Spleen (tissue), 11 donors: ENCODE measurements at regions not wholly inside any gene's neighbourhood (a gene's known extent, or its start where the extent isn't known, plus 50 kb on each side); places are given as distances from the start of the nearest gene placed in this dataset.

ENCODE experiments used
- DNase-seq: peaks from one replicate; pipeline ENCODE4 v3.0.0-alpha.2; 2020
- H3K27ac ChIP-seq, 8 donors: fragments of 200-600 bp; sonication (generic) in 7 of 8; 1 replicate in 4 of 8; 2 replicates in 4 of 8; pipeline versions ENCODE4 v1.5.0 to v1.8.0; 2016 to 2021; ENCODE audit warnings: inconsistent platforms in 4 of 8, mild to moderate bottlenecking in 4 of 8, moderate library complexity in 1 of 8
- H3K27me3 ChIP-seq, 7 donors: fragments of 200-600 bp; sonication (generic) in 6 of 7; replicated peaks in 1 of 7; 1 replicate in 4 of 7; 2 replicates in 3 of 7; pipeline versions ENCODE4 v1.5.0 to v1.8.0; 2016 to 2021; ENCODE audit warnings: inconsistent platforms in 3 of 7, mild to moderate bottlenecking in 1 of 7
- H3K36me3 ChIP-seq, 6 donors: fragments of 200-600 bp; sonication (generic) in 5 of 6; 1 replicate in 4 of 6; 2 replicates in 2 of 6; pipeline versions ENCODE4 v1.5.0 to v1.8.0; 2016 to 2021; ENCODE audit warnings: inconsistent platforms in 2 of 6
- H3K4me1 ChIP-seq, 6 donors: fragments of 200-600 bp; sonication (generic) in 5 of 6; 1 replicate in 3 of 6; 2 replicates in 3 of 6; pipeline versions ENCODE4 v1.5.0 to v1.8.0; 2016 to 2021; ENCODE audit warnings: inconsistent platforms in 3 of 6
- H3K4me3 ChIP-seq, 8 donors: fragments of 200-600 bp; sonication (generic) in 7 of 8; 1 replicate in 4 of 8; 2 replicates in 4 of 8; pipeline versions ENCODE4 v1.5.0 to v1.8.0; 2016 to 2021; ENCODE audit warnings: inconsistent platforms in 4 of 8, mild to moderate bottlenecking in 4 of 8, moderate library complexity in 2 of 8
- H3K9me3 ChIP-seq, 8 donors: fragments of 200-600 bp; sonication (generic) in 7 of 8; 1 replicate in 4 of 8; 2 replicates in 4 of 8; pipeline versions ENCODE4 v1.5.0 to v1.8.0; 2016 to 2021; ENCODE audit warnings: inconsistent platforms in 4 of 8
- POLR2A ChIP-seq, 3 donors: fragments of 450-650 bp; IDR thresholded peaks; one replicate each; pipeline ENCODE4 v1.5.1; 2017; ENCODE audit warnings: antibody characterized with exemption in 3 of 3, mild to moderate bottlenecking in 1 of 3
- POLR2AphosphoS5 ChIP-seq, 3 donors: sonication (generic); formaldehyde crosslinking; IDR thresholded peaks; one replicate each; pipeline ENCODE4 v1.5.1; 2017; ENCODE audit warnings: antibody characterized with exemption in 3 of 3
- WGBS, 5 donors: extraction: QIAGEN DNeasy Blood & Tissue Kit in 3 of 5; methylation state at CpG; one replicate each; pipeline versions ENCODE4 v1.1.5 to v1.1.7; 2013 to 2018; 5-methylcytosine and 5-hydroxymethylcytosine counted together
- intact Hi-C: fragments of 100-400 bp; cut with DNase I; formaldehyde crosslinking; loops from one replicate; pipeline ENCODE4 v1.15.0; 2023; ENCODE audit warnings: low total_unique reads
- TF ChIP-seq, protein P1 (sequence below), 11 experiments: fragments of 200-600 bp in 7 of 11; fragments of 450-650 bp in 4 of 11; sonication (generic) in 4 of 11; IDR thresholded peaks in 8 of 11; conservative IDR thresholded peaks in 3 of 11; 1 replicate in 7 of 11; 2 replicates in 4 of 11; pipeline versions ENCODE4 v1.4.0 to v1.8.0; 2016 to 2021; ENCODE audit warnings: antibody characterized with exemption in 11 of 11, inconsistent platforms in 4 of 11, mild to moderate bottlenecking in 1 of 11
- donor health status: healthy with polysubstance abuse.
- donor health status: DM: no; HTN: no; CAD: no; lungs with moderate emphysema.
- donor health status: DM: no; HTN: no; CAD: no.
- donor health status: Bipolar disorder and iron deficiency.
- donor health status: healthy.
- donor health status: DM: no; HTN: no; CAD: no.
- donor health status: DM: yes; HTN: yes; CAD: no.

DNA sequence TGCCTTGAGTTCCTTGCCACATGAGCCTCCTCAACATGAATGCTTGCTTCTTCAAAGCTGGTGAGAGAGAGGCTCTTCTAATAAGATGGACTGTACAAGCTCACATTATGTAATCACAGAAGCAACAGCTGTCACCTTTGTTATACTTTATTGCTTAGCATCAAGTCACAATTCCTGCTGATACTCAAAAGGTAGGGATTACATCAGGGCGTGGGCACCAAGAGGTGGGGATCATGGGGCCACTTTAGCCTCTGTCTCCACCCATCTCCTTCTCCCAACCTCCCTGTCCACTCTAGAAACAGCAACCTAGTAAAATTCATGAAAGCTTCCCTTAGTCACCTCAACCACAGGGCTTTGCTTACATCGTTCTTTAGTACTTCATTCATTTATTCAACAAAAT lies 95.9 kb downstream of the FAM43A start:
- TF ChIP-seq, protein P1, sequence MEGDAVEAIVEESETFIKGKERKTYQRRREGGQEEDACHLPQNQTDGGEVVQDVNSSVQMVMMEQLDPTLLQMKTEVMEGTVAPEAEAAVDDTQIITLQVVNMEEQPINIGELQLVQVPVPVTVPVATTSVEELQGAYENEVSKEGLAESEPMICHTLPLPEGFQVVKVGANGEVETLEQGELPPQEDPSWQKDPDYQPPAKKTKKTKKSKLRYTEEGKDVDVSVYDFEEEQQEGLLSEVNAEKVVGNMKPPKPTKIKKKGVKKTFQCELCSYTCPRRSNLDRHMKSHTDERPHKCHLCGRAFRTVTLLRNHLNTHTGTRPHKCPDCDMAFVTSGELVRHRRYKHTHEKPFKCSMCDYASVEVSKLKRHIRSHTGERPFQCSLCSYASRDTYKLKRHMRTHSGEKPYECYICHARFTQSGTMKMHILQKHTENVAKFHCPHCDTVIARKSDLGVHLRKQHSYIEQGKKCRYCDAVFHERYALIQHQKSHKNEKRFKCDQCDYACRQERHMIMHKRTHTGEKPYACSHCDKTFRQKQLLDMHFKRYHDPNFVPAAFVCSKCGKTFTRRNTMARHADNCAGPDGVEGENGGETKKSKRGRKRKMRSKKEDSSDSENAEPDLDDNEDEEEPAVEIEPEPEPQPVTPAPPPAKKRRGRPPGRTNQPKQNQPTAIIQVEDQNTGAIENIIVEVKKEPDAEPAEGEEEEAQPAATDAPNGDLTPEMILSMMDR (IDR thresholded peaks at IDR 0.05 in 8 of 11, conservative IDR thresholded peaks at IDR 0.05 in 3 of 11), result no peak
- TF ChIP-seq POLR2AphosphoS5 (IDR thresholded peaks at IDR 0.05) (no peak), POLR2A (IDR thresholded peaks at IDR 0.05) (no peak)
- Histone ChIP-seq H3K9me3 (no peaks in the 10 kb centered on the region), H3K27me3 (no peaks in the 10 kb centered on the region), H3K27ac (no peak overlapping the region), H3K36me3 (no peaks in the 10 kb centered on the region), H3K4me1 (peaks cover 0 to 16% (median 0%) of the 10 kb centered on the region in 6 donors), H3K4me3 (no peak overlapping the region)
- intact Hi-C loops, result no loop called here
- DNase-seq, result no peak
- 78 to 92% (median 89%) methylated on average over 2 of the region's 2 CpGs for WGBS, 5 donors

DNA sequence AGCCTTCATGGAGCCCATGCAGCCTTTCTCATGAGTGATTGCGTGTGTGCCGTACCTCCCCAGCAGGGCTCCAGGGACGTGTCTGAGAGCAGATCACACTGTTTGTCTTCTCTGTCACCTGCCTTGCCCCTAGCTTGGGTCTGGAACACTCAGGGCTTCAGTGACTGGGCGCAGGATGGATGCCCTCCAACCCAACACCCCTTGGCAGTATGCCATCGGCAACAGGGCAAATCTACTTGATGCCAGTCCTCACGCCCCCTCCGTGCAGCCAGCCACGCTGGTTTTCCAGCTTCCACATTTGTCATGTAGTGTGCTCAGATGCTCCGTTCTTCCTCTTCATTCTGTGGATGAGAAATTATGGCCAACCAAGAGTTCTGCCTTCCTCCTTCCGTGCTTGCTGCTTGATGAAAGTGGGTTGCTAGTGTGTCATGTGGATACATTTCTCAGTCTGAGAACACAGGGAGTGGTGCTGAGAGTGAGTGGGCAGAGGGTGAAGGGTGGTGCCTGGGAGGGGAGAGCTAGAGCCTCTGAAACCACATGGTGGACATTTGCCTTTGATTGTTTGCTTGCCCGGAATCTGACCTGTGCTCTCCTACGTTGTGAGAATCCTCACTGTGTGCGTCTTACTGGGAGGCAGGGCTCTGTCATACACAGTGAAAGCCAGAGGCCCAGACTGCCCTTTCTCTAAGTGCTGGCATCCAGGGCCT lies 97.2 kb downstream of the FAM43A start:
- TF ChIP-seq, protein P1 (IDR thresholded peaks at IDR 0.05 in 8 of 11, conservative IDR thresholded peaks at IDR 0.05 in 3 of 11), result no peak
- TF ChIP-seq POLR2AphosphoS5 (IDR thresholded peaks at IDR 0.05), result no peak
- Histone ChIP-seq H3K4me3 (no peak overlapping the region), H3K36me3 (no peaks in the 10 kb centered on the region), H3K4me1 (peaks cover 0 to 16% (median 0%) of the 10 kb centered on the region in 6 donors), H3K27ac (no peak overlapping the region), H3K27me3 (no peaks in the 10 kb centered on the region), H3K9me3 (no peaks in the 10 kb centered on the region)
- DNase-seq, result no peak
- WGBS, 5 donors, result 80 to 93% (median 88%) methylated on average over 13 of the region's 13 CpGs
- intact Hi-C loops, result no loop called here

DNA sequence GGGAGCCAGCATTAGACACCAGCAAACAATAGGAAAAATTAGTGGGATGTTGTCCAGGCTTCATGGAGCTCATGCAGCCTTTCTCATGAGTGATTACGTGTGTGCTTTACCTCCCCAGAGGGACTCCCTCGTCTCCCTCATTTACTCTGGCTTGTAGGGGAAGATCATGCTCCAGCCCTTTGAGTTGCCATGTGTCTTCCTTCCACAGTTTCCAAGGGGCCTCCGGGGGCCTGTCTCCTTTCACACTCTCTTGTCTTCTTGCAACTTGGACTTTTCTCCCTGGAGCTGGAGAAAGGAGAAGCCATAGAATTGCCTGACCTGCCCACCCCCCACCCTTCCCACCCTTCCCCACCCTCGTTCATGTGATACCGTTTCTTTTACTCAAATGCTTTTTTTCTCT lies 98.7 kb downstream of the FAM43A start:
- 88 to 91% (median 89%) methylated on average over 5 of the region's 5 CpGs for WGBS, 5 donors
- Histone ChIP-seq H3K36me3 (no peaks in the 10 kb centered on the region), H3K9me3 (no peaks in the 10 kb centered on the region), H3K27ac (no peak overlapping the region), H3K27me3 (no peaks in the 10 kb centered on the region), H3K4me1 (peaks cover 0 to 9% (median 0%) of the 10 kb centered on the region in 6 donors), H3K4me3 (no peak overlapping the region)
- intact Hi-C loops, result no loop called here
- TF ChIP-seq, protein P1 (IDR thresholded peaks at IDR 0.05 in 8 of 11, conservative IDR thresholded peaks at IDR 0.05 in 3 of 11), result no peak
- TF ChIP-seq POLR2A (IDR thresholded peaks at IDR 0.05), result no peak
- TF ChIP-seq POLR2AphosphoS5 (IDR thresholded peaks at IDR 0.05), result no peak
- no peak for DNase-seq

DNA sequence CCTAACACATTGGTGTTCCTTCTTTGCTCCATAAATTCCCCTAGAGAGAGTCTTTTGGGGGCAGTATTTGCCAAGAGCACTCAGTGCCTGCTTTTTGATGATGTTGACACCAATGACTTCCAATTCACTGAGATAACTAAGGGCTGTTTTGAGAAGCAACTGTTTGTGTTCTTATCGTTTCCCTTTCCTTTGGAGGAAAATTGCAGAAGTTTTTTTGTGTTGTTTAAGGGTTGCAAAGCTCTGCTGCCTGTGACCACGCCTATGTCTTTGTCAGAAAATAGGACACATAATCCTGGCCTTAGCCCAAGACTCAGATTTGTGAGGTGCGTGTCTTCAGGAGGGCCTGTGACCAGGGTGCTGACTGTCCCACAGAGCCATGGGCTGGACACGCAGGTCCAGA lies 99.6 kb downstream of the FAM43A start:
- WGBS, 5 donors, result 54 to 65% (median 60%) methylated on average over 4 of the region's 4 CpGs

More for the DNA sequence above, 99.6 kb downstream of the FAM43A start:
- H3K27ac ChIP-seq, result peak overlapping the region in 1 of 8 donors; percentile 20
- no peaks in the 10 kb centered on the region for H3K27me3 ChIP-seq
- no peaks in the 10 kb centered on the region for H3K36me3 ChIP-seq
- no peak overlapping the region for H3K4me3 ChIP-seq
- TF ChIP-seq POLR2AphosphoS5 (IDR thresholded peaks at IDR 0.05), result no peak
- no peak for DNase-seq
- intact Hi-C loops, result no loop called here
- no peaks in the 10 kb centered on the region for H3K4me1 ChIP-seq
- no peaks in the 10 kb centered on the region for H3K9me3 ChIP-seq
